Progenitor cell of endocrine pancreas (in vitro differentiated cells): ENCODE measurements at regions not wholly inside any gene's neighbourhood (a gene's known extent, or its start where the extent isn't known, plus 50 kb on each side); places are given as distances from the start of the nearest gene placed in this dataset.

Source experiments
- DNase-seq: peaks from one replicate; pipeline ENCODE4 v3.0.0; 2021; ENCODE audit warnings: low spot score; ENCODE audit not compliant: unreplicated experiment
- H3K27ac Mint-ChIP-seq: 2 replicates; pipeline ENCODE4 v1.8.0; 2021; ENCODE audit warnings: mild to moderate bottlenecking, moderate library complexity, mixed read lengths
- H3K27me3 Mint-ChIP-seq: 2 replicates; pipeline ENCODE4 v1.8.0; 2021; ENCODE audit warnings: mixed read lengths
- H3K36me3 Mint-ChIP-seq: 2 replicates; pipeline ENCODE4 v1.8.0; 2022; ENCODE audit warnings: mixed read lengths; ENCODE audit not compliant: insufficient read depth
- H3K4me1 Mint-ChIP-seq: 2 replicates; pipeline ENCODE4 v1.8.0; 2021; ENCODE audit warnings: low read depth, mixed read lengths
- H3K4me3 Mint-ChIP-seq: 2 replicates; pipeline ENCODE4 v1.8.0; 2021; ENCODE audit warnings: low read depth, mild to moderate bottlenecking, moderate library complexity, mixed read lengths
- H3K9me3 Mint-ChIP-seq: 2 replicates; pipeline ENCODE4 v1.8.0; 2021; ENCODE audit warnings: low read depth, mixed read lengths
- TF ChIP-seq, protein P1 (sequence below): fragments of 200-600 bp; sonication (generic); IDR thresholded peaks from one replicate; pipeline ENCODE4 v1.5.0; 2021; ENCODE audit warnings: antibody characterized with exemption, mild to moderate bottlenecking; ENCODE audit not compliant: unreplicated experiment

DNA sequence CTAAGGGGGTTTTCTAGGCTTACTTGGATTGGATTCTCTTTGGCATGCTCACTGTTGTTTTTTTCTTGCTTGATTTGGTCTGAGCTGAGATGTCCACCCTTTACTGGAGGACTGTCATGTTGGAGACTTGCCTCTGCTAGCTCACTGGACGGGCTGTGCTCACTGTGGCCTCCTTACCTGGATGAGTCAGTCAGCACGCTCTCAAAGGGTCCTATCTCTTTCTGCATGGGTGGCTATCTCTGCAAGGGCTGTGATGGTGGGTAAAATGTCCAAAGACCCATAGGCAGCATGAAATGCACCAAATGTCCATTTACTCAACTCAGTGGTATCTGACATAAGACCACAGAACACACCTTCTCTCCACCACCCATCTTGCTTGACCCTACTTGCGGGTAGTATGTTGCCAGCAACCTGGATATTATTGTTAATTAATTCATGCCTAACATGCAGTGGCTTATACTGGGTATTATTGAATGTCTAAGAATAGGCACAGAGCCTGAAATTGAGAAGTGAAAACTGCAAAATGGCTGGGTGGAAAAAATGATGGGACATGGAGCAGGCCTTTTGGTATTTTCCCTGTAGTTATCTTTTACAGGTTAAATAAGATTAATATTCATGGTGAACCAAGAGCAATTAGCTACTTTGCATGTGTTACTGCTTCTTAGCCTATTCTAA is 68.9 kb upstream of the TLE1 start:
- DNase-seq, result no peak
- no peak overlapping the region for H3K27ac Mint-ChIP-seq

DNA sequence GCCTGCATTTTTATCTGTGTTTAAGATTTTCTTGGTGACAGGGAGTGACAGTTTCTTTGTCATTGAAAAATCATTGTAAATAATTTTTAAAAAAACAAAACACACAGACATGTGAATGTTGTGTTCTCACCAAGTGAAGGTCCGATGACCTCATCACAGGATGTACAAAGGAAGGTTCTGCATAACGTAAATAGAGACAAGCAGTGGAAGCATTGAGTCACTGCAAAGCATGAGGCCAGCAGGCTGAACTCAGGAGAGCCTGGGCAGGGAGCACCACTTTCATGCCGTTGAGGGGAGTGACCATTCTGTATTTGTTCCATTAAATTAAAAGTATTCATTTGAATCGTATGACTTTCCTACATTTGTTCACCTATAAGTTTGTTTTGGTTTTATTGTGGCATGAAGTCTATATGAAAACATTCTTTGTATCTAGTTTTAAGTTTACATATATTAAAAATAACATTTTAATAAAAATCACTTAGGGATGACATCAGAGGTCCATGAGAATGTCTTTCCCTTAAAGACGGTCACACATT is 70.4 kb upstream of the TLE1 start:
- TF ChIP-seq, protein P1, sequence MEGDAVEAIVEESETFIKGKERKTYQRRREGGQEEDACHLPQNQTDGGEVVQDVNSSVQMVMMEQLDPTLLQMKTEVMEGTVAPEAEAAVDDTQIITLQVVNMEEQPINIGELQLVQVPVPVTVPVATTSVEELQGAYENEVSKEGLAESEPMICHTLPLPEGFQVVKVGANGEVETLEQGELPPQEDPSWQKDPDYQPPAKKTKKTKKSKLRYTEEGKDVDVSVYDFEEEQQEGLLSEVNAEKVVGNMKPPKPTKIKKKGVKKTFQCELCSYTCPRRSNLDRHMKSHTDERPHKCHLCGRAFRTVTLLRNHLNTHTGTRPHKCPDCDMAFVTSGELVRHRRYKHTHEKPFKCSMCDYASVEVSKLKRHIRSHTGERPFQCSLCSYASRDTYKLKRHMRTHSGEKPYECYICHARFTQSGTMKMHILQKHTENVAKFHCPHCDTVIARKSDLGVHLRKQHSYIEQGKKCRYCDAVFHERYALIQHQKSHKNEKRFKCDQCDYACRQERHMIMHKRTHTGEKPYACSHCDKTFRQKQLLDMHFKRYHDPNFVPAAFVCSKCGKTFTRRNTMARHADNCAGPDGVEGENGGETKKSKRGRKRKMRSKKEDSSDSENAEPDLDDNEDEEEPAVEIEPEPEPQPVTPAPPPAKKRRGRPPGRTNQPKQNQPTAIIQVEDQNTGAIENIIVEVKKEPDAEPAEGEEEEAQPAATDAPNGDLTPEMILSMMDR, result no peak
- H3K9me3 Mint-ChIP-seq, result no peaks in the 10 kb centered on the region
- no peaks in the 10 kb centered on the region for H3K4me1 Mint-ChIP-seq
- no peak for DNase-seq
- peaks cover 22% of the 10 kb centered on the region for H3K27me3 Mint-ChIP-seq
- H3K36me3 Mint-ChIP-seq, result no peaks in the 10 kb centered on the region
- no peak overlapping the region for H3K4me3 Mint-ChIP-seq
- no peak overlapping the region for H3K27ac Mint-ChIP-seq

More for the DNA sequence above, 68.9 kb upstream of the TLE1 start:
- Mint-ChIP-seq H3K4me3 (no peak overlapping the region), H3K27me3 (peaks cover 28% of the 10 kb centered on the region), H3K4me1 (no peaks in the 10 kb centered on the region), H3K9me3 (no peaks in the 10 kb centered on the region), H3K36me3 (no peaks in the 10 kb centered on the region)
- TF ChIP-seq, protein P1, result no peak

DNA sequence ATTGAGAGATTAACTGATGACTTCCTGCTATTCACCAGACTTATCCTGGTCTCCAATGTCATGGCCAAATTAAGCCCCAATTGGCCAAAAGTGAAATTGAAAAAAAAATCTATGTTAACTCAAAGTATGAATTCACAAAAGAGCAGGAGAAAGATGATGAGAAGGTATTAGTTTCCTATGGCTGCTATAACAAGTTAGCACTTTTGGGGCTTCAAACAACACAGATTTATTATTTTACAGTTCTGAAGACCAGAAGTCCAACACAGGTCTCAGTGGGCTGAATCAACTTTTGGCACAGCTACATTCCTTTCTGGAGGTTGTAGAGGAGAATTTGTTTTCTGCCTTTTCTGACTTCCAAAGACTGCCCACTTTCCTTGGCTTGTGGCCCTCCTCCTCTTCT is 78.6 kb upstream of the TLE1 start:
- H3K4me3 Mint-ChIP-seq, result no peak overlapping the region
- H3K36me3 Mint-ChIP-seq, result no peaks in the 10 kb centered on the region
- H3K9me3 Mint-ChIP-seq, result peaks cover 7% of the 10 kb centered on the region
- TF ChIP-seq, protein P1, result no peak
- H3K27me3 Mint-ChIP-seq, result peaks cover 20% of the 10 kb centered on the region
- peaks cover 14% of the 10 kb centered on the region for H3K4me1 Mint-ChIP-seq
- H3K27ac Mint-ChIP-seq, result no peak overlapping the region
- DNase-seq, result no peak

DNA sequence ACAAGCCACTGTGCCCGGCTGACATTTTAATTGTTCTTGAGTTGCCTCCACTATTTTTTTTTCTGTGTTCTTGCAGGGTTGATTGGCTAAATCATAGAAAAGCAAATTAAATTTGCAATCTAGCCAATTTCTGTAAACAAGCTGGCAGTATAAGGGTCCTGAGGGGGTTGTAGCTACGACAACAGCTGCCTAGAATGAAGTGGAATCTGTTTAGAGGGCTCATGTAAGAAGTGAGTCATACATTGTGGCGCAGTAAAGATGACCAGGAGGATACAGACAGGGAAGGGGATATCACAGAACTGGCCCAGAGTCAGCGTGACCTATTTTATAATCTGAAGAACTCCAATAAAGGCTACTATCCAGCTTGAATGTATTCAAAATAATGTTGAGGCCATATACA is 82.2 kb upstream of the TLE1 start:
- Mint-ChIP-seq H3K4me3 (no peak overlapping the region), H3K36me3 (peaks cover 2% of the 10 kb centered on the region), H3K4me1 (peaks cover 9% of the 10 kb centered on the region), H3K9me3 (peaks cover 7% of the 10 kb centered on the region), H3K27me3 (peaks cover 26% of the 10 kb centered on the region), H3K27ac (no peak overlapping the region)
- TF ChIP-seq, protein P1, result no peak
- DNase-seq, result no peak

DNA sequence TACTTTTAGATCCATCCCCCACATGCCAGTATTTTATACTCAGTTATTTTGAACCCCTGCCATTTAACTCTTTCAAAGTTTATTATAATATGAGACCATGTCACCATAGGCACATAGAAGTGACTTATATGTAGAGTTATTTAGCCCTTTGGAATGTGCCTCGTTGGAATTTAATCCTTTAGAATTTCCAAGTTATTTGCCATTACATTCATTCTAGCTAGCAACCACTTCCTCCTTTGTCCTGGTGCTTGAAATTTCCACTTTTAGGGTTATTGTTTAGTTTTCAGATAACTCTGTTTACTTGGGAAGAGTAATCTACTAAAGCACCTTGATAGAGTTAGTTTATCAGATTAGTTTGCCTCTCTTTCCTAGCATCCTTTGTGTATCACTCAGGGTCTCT is 82.8 kb upstream of the TLE1 start:
- TF ChIP-seq, protein P1, result no peak
- Mint-ChIP-seq H3K36me3 (peaks cover 2% of the 10 kb centered on the region), H3K27ac (no peak overlapping the region)

More for the DNA sequence above, 82.8 kb upstream of the TLE1 start:
- DNase-seq, result no peak
- H3K9me3 Mint-ChIP-seq, result peaks cover 7% of the 10 kb centered on the region
- peaks cover 9% of the 10 kb centered on the region for H3K4me1 Mint-ChIP-seq
- no peak overlapping the region for H3K4me3 Mint-ChIP-seq
- H3K27me3 Mint-ChIP-seq, result peaks cover 26% of the 10 kb centered on the region
